ENCODE measurements at regions not wholly inside any gene's neighbourhood (a gene's known extent, or its start where the extent isn't known, plus 50 kb on each side); places are given as distances from the start of the nearest gene placed in this dataset.

DNA sequence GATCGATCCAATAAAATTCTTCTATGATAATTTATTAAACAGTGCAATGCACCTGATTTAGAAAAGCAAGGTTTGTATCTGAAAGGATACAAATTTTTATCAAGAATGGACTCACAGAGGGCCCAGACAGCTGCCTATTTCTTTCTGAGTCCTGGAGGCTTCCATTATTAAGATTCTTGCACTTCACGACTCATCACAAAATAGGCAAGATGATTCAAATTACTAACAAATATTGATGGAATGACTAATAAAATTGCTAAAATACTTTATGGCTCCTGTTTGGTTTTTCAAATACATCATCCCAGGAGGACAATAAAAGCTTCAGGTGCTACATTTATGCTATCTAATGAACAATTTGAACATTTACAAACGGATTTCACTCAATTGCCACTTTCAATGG is 483.0 kb upstream of the AGTR1 start:
- Histone ChIP-seq H3K36me3 (ENCODE audit: low read length) (no peaks in the 10 kb centered on the region), H3K27ac (ENCODE audit: low read depth, low read length) (no peak overlapping the region), H3K4me3 (ENCODE audit: insufficient read depth, low read length, poor library complexity, severe bottlenecking) (no peak overlapping the region), H4K20me1 (ENCODE audit: low read depth, low read length) (no peaks in the 10 kb centered on the region), H3K27me3 (ENCODE audit: low read length) (no peaks in the 10 kb centered on the region), H3K9ac (ENCODE audit: low read length) (no peak overlapping the region), H3K4me2 (ENCODE audit: low read depth, low read length, poor library complexity, severe bottlenecking) (no peak overlapping the region), H3K9me3 (ENCODE audit: insufficient read depth, low read length) (no peaks in the 10 kb centered on the region), H2AFZ (ENCODE audit: low read depth, low read length, severe bottlenecking) (no peak overlapping the region), H3F3A (ENCODE audit: insufficient read depth) (no peaks in the 10 kb centered on the region), H3K79me2 (ENCODE audit: insufficient read depth, low read length) (no peaks in the 10 kb centered on the region), H3K9me2 (replicated peaks; ENCODE audit: insufficient read depth, low read length) (no peaks in the 10 kb centered on the region)
- TF ChIP-seq EZH2phosphoT487 (conservative IDR thresholded peaks at IDR 0.05; ENCODE audit: low read length) = no peak
- TF ChIP-seq, protein P1, sequence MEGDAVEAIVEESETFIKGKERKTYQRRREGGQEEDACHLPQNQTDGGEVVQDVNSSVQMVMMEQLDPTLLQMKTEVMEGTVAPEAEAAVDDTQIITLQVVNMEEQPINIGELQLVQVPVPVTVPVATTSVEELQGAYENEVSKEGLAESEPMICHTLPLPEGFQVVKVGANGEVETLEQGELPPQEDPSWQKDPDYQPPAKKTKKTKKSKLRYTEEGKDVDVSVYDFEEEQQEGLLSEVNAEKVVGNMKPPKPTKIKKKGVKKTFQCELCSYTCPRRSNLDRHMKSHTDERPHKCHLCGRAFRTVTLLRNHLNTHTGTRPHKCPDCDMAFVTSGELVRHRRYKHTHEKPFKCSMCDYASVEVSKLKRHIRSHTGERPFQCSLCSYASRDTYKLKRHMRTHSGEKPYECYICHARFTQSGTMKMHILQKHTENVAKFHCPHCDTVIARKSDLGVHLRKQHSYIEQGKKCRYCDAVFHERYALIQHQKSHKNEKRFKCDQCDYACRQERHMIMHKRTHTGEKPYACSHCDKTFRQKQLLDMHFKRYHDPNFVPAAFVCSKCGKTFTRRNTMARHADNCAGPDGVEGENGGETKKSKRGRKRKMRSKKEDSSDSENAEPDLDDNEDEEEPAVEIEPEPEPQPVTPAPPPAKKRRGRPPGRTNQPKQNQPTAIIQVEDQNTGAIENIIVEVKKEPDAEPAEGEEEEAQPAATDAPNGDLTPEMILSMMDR (IDR thresholded peaks at IDR 0.05; ENCODE audit: insufficient read depth, low read length, poor library complexity, severe bottlenecking) = no peak

DNA sequence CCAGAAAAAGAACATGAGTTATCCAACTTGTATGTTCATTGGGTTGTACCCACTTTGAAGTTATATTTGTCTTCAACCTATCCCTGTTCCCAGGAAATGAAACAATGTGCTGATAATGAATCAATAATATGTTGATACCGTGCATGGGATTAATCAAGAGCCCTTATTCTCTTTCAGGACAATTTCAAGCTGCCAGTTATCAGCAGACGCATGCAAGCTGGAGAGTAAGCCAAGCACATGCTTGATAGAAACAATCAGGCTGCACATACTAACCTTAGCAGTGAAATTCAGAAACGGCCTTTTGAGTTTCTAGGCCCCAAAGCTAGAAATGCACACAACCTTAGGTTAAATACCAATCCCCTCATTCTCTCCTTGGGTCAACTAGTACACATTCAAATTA is 480.4 kb upstream of the AGTR1 start:
- no peaks in the 10 kb centered on the region for H3K9me2 ChIP-seq (replicated peaks; ENCODE audit: insufficient read depth, low read length)
- no peaks in the 10 kb centered on the region for H3F3A ChIP-seq (ENCODE audit: insufficient read depth)
- H3K36me3 ChIP-seq (ENCODE audit: low read length) = no peaks in the 10 kb centered on the region
- TF ChIP-seq, protein P1 (IDR thresholded peaks at IDR 0.05; ENCODE audit: insufficient read depth, low read length, poor library complexity, severe bottlenecking) = no peak
- TF ChIP-seq EZH2phosphoT487 (conservative IDR thresholded peaks at IDR 0.05; ENCODE audit: low read length) = no peak
- no peaks in the 10 kb centered on the region for H3K9me3 ChIP-seq (ENCODE audit: insufficient read depth, low read length)
- H3K27ac ChIP-seq (ENCODE audit: low read depth, low read length) = no peak overlapping the region
- no peak overlapping the region for H3K4me3 ChIP-seq (ENCODE audit: insufficient read depth, low read length, poor library complexity, severe bottlenecking)
- H3K4me2 ChIP-seq (ENCODE audit: low read depth, low read length, poor library complexity, severe bottlenecking) = no peak overlapping the region
- no peaks in the 10 kb centered on the region for H3K79me2 ChIP-seq (ENCODE audit: insufficient read depth, low read length)
- no peaks in the 10 kb centered on the region for H3K27me3 ChIP-seq (ENCODE audit: low read length)
- no peak overlapping the region for H3K9ac ChIP-seq (ENCODE audit: low read length)
- no peak overlapping the region for H2AFZ ChIP-seq (ENCODE audit: low read depth, low read length, severe bottlenecking)
- H4K20me1 ChIP-seq (ENCODE audit: low read depth, low read length) = no peaks in the 10 kb centered on the region

DNA sequence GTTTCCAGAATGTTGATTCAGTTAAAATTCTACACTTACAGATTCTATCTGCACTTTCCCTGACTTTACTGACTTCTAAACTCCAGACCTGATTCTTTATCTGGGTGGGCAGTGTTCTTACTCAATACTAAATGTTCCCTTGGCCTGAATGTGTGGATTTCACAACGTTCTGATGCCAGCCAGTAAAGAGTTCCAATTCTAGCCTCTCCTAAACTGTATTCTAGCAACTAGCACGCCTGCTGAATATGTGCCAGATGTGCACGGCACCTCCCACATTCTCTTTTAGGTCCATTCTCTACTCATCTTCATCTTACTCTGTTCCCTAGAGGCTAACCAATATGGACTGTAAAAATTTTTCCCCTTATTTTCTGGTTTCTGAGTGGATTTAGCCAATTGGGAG is 479.5 kb upstream of the AGTR1 start:
- H3K36me3 ChIP-seq (ENCODE audit: low read length) = no peaks in the 10 kb centered on the region
- no peak overlapping the region for H3K4me2 ChIP-seq (ENCODE audit: low read depth, low read length, poor library complexity, severe bottlenecking)
- no peak overlapping the region for H3K9ac ChIP-seq (ENCODE audit: low read length)
- H4K20me1 ChIP-seq (ENCODE audit: low read depth, low read length) = no peaks in the 10 kb centered on the region
- no peaks in the 10 kb centered on the region for H3K9me3 ChIP-seq (ENCODE audit: insufficient read depth, low read length)
- no peaks in the 10 kb centered on the region for H3F3A ChIP-seq (ENCODE audit: insufficient read depth)
- TF ChIP-seq, protein P1 (IDR thresholded peaks at IDR 0.05; ENCODE audit: insufficient read depth, low read length, poor library complexity, severe bottlenecking) = no peak
- TF ChIP-seq EZH2phosphoT487 (conservative IDR thresholded peaks at IDR 0.05; ENCODE audit: low read length) = no peak
- no peaks in the 10 kb centered on the region for H3K79me2 ChIP-seq (ENCODE audit: insufficient read depth, low read length)
- H3K27me3 ChIP-seq (ENCODE audit: low read length) = no peaks in the 10 kb centered on the region
- no peak overlapping the region for H2AFZ ChIP-seq (ENCODE audit: low read depth, low read length, severe bottlenecking)
- H3K4me3 ChIP-seq (ENCODE audit: insufficient read depth, low read length, poor library complexity, severe bottlenecking) = no peak overlapping the region
- H3K27ac ChIP-seq (ENCODE audit: low read depth, low read length) = no peak overlapping the region
- H3K9me2 ChIP-seq (replicated peaks; ENCODE audit: insufficient read depth, low read length) = no peaks in the 10 kb centered on the region

DNA sequence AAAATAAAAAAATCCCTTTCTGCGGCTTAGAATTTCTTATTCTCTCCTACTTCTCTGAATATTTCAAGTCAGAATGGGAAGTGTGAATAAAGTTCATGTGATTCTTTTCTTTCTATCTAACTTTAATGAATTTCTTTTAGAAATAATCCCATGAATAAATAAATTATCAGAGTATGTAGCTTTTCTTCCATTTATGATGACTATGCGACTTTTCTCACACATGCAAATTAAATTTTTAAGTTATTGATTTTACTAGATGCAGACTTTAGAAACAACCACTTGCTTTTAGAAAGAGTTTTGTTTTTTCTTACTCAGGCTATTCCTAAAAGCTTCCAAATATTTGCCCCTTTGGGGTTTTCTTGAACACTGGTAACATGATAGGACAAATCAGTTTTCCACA is 477.7 kb upstream of the AGTR1 start:
- H3K9ac ChIP-seq (ENCODE audit: low read length) = no peak overlapping the region
- H3K4me3 ChIP-seq (ENCODE audit: insufficient read depth, low read length, poor library complexity, severe bottlenecking) = no peak overlapping the region
- no peaks in the 10 kb centered on the region for H3K27me3 ChIP-seq (ENCODE audit: low read length)
- H3K9me3 ChIP-seq (ENCODE audit: insufficient read depth, low read length) = no peaks in the 10 kb centered on the region
- no peaks in the 10 kb centered on the region for H4K20me1 ChIP-seq (ENCODE audit: low read depth, low read length)
- no peak overlapping the region for H3K4me2 ChIP-seq (ENCODE audit: low read depth, low read length, poor library complexity, severe bottlenecking)
- TF ChIP-seq, protein P1 (IDR thresholded peaks at IDR 0.05; ENCODE audit: insufficient read depth, low read length, poor library complexity, severe bottlenecking) = no peak
- TF ChIP-seq EZH2phosphoT487 (conservative IDR thresholded peaks at IDR 0.05; ENCODE audit: low read length) = no peak
- H3F3A ChIP-seq (ENCODE audit: insufficient read depth) = no peaks in the 10 kb centered on the region
- no peak overlapping the region for H3K27ac ChIP-seq (ENCODE audit: low read depth, low read length)
- no peak overlapping the region for H2AFZ ChIP-seq (ENCODE audit: low read depth, low read length, severe bottlenecking)
- no peaks in the 10 kb centered on the region for H3K9me2 ChIP-seq (replicated peaks; ENCODE audit: insufficient read depth, low read length)
- no peaks in the 10 kb centered on the region for H3K36me3 ChIP-seq (ENCODE audit: low read length)
- H3K79me2 ChIP-seq (ENCODE audit: insufficient read depth, low read length) = no peaks in the 10 kb centered on the region
